ENCODE measurements at regions not wholly inside any gene's neighbourhood (a gene's known extent, or its start where the extent isn't known, plus 50 kb on each side); places are given as distances from the start of the nearest gene placed in this dataset.
"Not testable (repeated sequence)": the region's sequence is repeated elsewhere in the genome, so short reads cannot be mapped to it uniquely, and the experiment has no call there.

DNA sequence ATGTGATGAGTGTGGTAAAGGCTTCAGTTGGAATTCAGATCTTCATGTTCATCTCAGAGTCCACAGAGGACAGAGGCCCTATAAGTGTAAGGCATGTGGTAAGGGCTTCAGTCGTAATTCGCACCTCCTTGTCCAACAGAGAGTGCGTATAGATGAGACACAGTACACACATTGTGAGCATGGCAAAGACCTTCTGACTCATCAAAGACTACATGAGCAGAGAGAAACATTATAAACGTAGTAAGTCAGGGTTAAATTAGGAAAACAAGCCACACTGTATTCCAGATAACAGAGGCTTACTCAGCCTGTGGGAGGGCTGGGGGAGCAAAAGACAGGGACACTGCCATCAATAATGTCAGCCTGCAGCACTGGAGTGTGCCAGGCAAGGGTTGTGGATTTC lies 706.2 kb upstream of the DEFB115 start:
- TF ChIP-seq, protein P1, sequence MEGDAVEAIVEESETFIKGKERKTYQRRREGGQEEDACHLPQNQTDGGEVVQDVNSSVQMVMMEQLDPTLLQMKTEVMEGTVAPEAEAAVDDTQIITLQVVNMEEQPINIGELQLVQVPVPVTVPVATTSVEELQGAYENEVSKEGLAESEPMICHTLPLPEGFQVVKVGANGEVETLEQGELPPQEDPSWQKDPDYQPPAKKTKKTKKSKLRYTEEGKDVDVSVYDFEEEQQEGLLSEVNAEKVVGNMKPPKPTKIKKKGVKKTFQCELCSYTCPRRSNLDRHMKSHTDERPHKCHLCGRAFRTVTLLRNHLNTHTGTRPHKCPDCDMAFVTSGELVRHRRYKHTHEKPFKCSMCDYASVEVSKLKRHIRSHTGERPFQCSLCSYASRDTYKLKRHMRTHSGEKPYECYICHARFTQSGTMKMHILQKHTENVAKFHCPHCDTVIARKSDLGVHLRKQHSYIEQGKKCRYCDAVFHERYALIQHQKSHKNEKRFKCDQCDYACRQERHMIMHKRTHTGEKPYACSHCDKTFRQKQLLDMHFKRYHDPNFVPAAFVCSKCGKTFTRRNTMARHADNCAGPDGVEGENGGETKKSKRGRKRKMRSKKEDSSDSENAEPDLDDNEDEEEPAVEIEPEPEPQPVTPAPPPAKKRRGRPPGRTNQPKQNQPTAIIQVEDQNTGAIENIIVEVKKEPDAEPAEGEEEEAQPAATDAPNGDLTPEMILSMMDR (IDR thresholded peaks at IDR 0.05) = not testable (repeated sequence)
- TF ChIP-seq POLR2AphosphoS5 (IDR thresholded peaks at IDR 0.05) = not testable (repeated sequence)
